ENCODE measurements at regions not wholly inside any gene's neighbourhood (a gene's known extent, or its start where the extent isn't known, plus 50 kb on each side); places are given as distances from the start of the nearest gene placed in this dataset.

DNA sequence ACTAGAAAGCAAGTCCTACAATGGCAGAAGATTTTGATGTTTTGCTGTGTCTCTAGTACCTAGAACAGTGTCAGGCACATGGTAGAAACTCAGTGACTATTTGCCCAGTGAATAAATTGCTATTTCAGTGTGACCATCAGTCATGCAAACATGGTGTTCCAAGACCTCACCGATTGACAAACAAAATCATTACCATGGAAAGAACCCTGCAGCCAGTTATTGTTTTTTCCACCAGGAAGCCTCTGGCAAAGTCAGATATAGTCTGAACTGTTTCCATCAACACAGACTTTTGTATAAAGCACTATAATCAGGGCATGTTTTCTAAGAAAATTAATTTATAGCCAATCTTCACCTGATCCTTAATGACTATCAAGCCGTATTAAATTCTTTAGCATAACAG lies 97.3 kb upstream of the RASSF8 start:
- TF ChIP-seq ZBTB7A (IDR thresholded peaks at IDR 0.05; ENCODE audit: low read depth), result no peak
- no peak for TF ChIP-seq CREB1 (IDR thresholded peaks at IDR 0.05; ENCODE audit: low read depth)
- no peak for TF ChIP-seq CEBPB (IDR thresholded peaks at IDR 0.05)
- TF ChIP-seq FOXM1 (IDR thresholded peaks at IDR 0.05; ENCODE audit: borderline replicate concordance, low read depth), result no peak
- TF ChIP-seq TAF1 (IDR thresholded peaks at IDR 0.05; ENCODE audit: low read depth), result no peak

DNA sequence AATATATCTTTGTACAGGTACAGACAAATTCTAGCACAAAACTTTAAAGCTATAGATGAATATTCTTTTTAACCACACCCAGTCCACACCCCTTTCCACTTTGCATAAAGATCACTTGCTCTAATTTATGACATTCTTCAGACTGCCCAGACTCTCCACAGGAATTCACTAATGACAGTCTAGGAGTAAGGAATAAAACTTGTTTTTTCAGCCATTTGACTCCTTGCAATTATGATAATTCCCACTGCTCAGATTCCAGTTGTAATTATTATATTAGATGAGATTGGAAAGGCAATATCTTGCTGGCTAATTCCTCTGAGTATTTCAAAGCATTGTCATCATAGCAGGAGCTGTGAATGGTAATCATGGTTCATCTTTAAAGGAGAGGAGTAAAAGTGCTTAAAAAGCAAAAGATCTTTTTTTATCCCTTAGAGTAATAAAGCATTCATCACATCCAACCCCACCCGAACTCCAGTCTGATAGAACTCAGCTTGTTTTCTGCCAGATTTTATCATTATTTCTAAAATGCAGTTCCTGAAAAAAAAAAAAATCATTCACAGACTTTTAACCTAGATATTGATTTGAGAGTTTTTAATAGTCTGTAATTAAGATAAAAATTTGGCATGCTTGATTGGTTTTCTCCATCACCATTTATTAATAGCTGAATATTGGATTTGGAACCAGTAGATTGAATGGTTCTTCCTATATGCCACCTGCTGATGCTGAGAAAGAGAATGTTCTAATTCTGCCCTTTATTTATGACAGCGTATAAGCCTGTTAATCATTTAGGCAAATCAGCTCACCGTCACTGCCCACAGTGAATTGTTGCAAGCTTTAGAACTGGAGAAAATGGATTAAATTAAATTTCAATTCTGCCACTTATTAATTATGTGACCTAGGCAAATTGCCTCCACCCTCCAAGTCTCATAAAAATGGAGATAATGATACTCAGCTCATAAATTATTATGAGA lies 93.9 kb upstream of the RASSF8 start:
- TF ChIP-seq TEAD4 (IDR thresholded peaks at IDR 0.05) (no peak), FOXM1 (IDR thresholded peaks at IDR 0.05; ENCODE audit: borderline replicate concordance, low read depth) (no peak), ZBTB7A (IDR thresholded peaks at IDR 0.05; ENCODE audit: low read depth) (no peak), TAF1 (IDR thresholded peaks at IDR 0.05; ENCODE audit: low read depth) (no peak), CREB1 (IDR thresholded peaks at IDR 0.05; ENCODE audit: low read depth) (no peak), EGR1 (IDR thresholded peaks at IDR 0.05) (no peak), RAD21 (IDR thresholded peaks at IDR 0.05; ENCODE audit: low read depth) (no peak), CEBPB (IDR thresholded peaks at IDR 0.05) (no peak), TCF12 (IDR thresholded peaks at IDR 0.05; ENCODE audit: low read depth) (no peak), YY1 (IDR thresholded peaks at IDR 0.05; ENCODE audit: low read depth) (no peak), EP300 (IDR thresholded peaks at IDR 0.05; ENCODE audit: borderline replicate concordance) (no peak), NFIC (IDR thresholded peaks at IDR 0.05) (no peak)
- TF ChIP-seq, protein P1, sequence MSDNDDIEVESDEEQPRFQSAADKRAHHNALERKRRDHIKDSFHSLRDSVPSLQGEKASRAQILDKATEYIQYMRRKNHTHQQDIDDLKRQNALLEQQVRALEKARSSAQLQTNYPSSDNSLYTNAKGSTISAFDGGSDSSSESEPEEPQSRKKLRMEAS (IDR thresholded peaks at IDR 0.05), result no peak
- TF ChIP-seq, protein P2, sequence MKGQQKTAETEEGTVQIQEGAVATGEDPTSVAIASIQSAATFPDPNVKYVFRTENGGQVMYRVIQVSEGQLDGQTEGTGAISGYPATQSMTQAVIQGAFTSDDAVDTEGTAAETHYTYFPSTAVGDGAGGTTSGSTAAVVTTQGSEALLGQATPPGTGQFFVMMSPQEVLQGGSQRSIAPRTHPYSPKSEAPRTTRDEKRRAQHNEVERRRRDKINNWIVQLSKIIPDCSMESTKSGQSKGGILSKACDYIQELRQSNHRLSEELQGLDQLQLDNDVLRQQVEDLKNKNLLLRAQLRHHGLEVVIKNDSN (IDR thresholded peaks at IDR 0.05), result no peak
- TF ChIP-seq, protein P3, sequence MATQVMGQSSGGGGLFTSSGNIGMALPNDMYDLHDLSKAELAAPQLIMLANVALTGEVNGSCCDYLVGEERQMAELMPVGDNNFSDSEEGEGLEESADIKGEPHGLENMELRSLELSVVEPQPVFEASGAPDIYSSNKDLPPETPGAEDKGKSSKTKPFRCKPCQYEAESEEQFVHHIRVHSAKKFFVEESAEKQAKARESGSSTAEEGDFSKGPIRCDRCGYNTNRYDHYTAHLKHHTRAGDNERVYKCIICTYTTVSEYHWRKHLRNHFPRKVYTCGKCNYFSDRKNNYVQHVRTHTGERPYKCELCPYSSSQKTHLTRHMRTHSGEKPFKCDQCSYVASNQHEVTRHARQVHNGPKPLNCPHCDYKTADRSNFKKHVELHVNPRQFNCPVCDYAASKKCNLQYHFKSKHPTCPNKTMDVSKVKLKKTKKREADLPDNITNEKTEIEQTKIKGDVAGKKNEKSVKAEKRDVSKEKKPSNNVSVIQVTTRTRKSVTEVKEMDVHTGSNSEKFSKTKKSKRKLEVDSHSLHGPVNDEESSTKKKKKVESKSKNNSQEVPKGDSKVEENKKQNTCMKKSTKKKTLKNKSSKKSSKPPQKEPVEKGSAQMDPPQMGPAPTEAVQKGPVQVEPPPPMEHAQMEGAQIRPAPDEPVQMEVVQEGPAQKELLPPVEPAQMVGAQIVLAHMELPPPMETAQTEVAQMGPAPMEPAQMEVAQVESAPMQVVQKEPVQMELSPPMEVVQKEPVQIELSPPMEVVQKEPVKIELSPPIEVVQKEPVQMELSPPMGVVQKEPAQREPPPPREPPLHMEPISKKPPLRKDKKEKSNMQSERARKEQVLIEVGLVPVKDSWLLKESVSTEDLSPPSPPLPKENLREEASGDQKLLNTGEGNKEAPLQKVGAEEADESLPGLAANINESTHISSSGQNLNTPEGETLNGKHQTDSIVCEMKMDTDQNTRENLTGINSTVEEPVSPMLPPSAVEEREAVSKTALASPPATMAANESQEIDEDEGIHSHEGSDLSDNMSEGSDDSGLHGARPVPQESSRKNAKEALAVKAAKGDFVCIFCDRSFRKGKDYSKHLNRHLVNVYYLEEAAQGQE (IDR thresholded peaks at IDR 0.05; ENCODE audit: low read depth), result no peak

DNA sequence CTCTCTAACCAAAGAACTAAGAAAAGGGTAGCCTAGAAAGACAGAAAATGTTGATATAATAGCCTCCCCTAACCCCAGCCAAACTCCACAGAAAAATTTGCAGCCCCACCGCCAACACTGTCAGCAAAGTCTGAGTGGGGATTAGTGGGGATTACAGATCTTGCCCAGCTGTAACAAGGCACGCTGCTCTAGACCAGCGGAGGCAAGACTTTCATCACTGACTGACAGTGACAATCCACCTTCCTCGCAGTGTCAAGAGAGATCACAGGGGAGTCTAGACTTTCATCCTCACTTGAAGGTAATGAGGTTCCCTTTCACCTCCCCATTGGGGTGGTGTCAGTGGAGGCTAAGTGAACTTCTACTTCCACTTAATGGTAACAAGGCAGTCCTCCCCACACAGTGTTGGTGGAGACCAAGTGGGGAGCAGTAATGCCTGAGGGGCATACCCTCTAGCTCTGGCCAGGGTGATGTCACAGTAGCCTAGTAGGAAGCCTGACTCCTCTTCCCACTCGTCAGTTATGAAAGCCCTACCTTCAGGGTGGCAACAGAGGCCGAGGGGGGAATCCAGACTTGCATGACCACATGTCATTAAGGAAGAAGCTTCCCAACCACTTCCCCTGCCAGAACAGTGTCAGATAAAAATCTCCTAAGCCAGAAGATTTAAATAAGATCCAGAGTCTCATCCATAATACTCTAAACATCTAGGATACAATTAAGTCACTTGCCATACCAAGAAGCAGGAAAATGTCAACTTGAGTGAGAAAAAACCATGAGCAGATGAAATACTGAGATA lies 91.7 kb upstream of the RASSF8 start:
- no peak for TF ChIP-seq ZBTB7A (IDR thresholded peaks at IDR 0.05; ENCODE audit: low read depth)
- no peak for TF ChIP-seq YY1 (IDR thresholded peaks at IDR 0.05; ENCODE audit: low read depth)
- TF ChIP-seq TEAD4 (IDR thresholded peaks at IDR 0.05), result no peak
- TF ChIP-seq, protein P3 (IDR thresholded peaks at IDR 0.05; ENCODE audit: low read depth), result no peak
- no peak for TF ChIP-seq RAD21 (IDR thresholded peaks at IDR 0.05; ENCODE audit: low read depth)
- TF ChIP-seq EGR1 (IDR thresholded peaks at IDR 0.05), result no peak
- TF ChIP-seq NFIC (IDR thresholded peaks at IDR 0.05), result no peak

DNA sequence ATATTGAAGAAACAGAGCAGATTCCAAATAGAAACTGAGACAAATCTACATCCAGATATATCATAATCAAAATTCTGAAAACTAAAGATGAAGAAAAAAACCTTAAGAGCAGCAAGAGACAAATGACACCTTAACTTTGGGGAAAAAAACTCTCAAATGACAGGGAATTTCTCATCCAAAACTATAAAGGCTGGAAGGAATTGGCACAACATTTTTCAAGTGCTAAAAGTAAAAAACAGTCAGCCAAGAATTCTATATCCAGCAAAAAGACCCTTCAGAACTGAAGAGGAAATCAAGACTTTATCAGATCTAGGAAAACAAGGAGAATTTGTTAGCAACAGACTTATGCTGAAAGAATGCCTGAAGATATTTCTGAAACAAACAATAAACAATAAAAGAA lies 90.3 kb upstream of the RASSF8 start:
- TF ChIP-seq NFIC (IDR thresholded peaks at IDR 0.05), result no peak

DNA sequence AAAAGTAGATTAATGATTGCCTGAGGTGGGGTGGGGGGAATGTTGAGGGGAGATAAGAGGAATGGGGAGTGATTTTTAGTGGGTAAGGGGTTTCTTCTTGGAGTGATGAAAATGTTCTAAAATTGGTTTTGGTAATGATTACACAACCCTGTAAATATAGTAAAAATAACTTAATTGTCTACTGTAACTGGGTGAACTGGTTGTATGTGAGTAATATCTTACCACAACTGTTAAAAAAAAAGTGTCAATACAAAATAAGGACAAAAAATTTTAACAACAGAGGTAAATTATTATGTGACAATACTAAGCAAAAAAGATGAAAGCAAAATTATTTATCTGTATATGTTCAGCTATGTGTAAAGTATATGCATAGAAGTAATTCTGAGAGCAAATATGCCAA lies 86.3 kb upstream of the RASSF8 start:
- no peak for TF ChIP-seq EP300 (IDR thresholded peaks at IDR 0.05; ENCODE audit: borderline replicate concordance)
- no peak for TF ChIP-seq ZBTB7A (IDR thresholded peaks at IDR 0.05; ENCODE audit: low read depth)
- TF ChIP-seq TEAD4 (IDR thresholded peaks at IDR 0.05), result no peak
- TF ChIP-seq FOXM1 (IDR thresholded peaks at IDR 0.05; ENCODE audit: borderline replicate concordance, low read depth), result no peak
- no peak for TF ChIP-seq CREB1 (IDR thresholded peaks at IDR 0.05; ENCODE audit: low read depth)
- TF ChIP-seq TCF12 (IDR thresholded peaks at IDR 0.05; ENCODE audit: low read depth), result no peak
- TF ChIP-seq EGR1 (IDR thresholded peaks at IDR 0.05), result no peak
- no peak for TF ChIP-seq NFIC (IDR thresholded peaks at IDR 0.05)
- TF ChIP-seq, protein P2 (IDR thresholded peaks at IDR 0.05), result no peak
- TF ChIP-seq YY1 (IDR thresholded peaks at IDR 0.05; ENCODE audit: low read depth), result no peak
- TF ChIP-seq TAF1 (IDR thresholded peaks at IDR 0.05; ENCODE audit: low read depth), result no peak

DNA sequence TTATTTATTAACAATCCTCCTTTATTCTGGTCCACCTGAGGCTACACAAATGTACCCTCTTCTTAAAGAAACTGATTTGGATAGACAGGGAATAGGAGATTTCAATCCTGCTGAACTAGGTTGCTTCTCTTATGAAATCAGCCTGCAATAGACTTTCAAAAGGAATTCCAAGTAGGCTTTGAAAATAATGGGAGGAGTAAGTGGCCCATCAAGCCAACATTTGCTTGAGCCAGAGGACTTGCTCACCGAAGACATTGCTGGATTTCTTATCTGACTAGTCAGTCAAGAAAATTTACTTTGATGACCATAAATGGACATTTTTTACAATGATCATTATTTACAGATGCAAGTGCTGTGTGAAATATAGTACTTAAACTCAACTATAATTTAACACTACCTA lies 82.8 kb upstream of the RASSF8 start:
- TF ChIP-seq RAD21 (IDR thresholded peaks at IDR 0.05; ENCODE audit: low read depth) (no peak), TCF12 (IDR thresholded peaks at IDR 0.05; ENCODE audit: low read depth) (no peak)
- TF ChIP-seq, protein P1 (IDR thresholded peaks at IDR 0.05), result no peak
- TF ChIP-seq, protein P3 (IDR thresholded peaks at IDR 0.05; ENCODE audit: low read depth), result no peak
